H9 (cell line): ENCODE measurements at regions not wholly inside any gene's neighbourhood (a gene's known extent, or its start where the extent isn't known, plus 50 kb on each side); places are given as distances from the start of the nearest gene placed in this dataset.

ENCODE experiments used
- DNase-seq: peaks from one replicate; pipeline ENCODE4 v3.0.0-alpha.2; 2017
- H2AFZ ChIP-seq: one replicate; pipeline ENCODE4 v1.6.1; 2013; ENCODE audit warnings: mild to moderate bottlenecking, low read length, control low read depth, moderate library complexity
- H2AK5ac ChIP-seq: 2 replicates; pipeline ENCODE4 v1.6.1; 2013; ENCODE audit warnings: low read length, control low read depth, mixed read lengths; ENCODE audit not compliant: insufficient read length
- H2BK120ac ChIP-seq: one replicate; pipeline ENCODE4 v1.6.1; 2013; ENCODE audit warnings: low read depth, mild to moderate bottlenecking, low read length, control low read depth, inconsistent platforms; ENCODE audit not compliant: poor library complexity, severe bottlenecking
- H2BK12ac ChIP-seq: 2 replicates; pipeline ENCODE4 v1.6.1; 2013; ENCODE audit warnings: low read length, control low read depth, mixed read lengths, low read depth; ENCODE audit not compliant: insufficient read length
- H2BK15ac ChIP-seq: 2 replicates; pipeline ENCODE4 v1.6.1; 2013; ENCODE audit warnings: low read depth, low read length, control low read depth
- H2BK20ac ChIP-seq: one replicate; pipeline ENCODE4 v1.6.1; 2013; ENCODE audit warnings: low read depth, mild to moderate bottlenecking, low read length, control low read depth, inconsistent platforms; ENCODE audit not compliant: poor library complexity, severe bottlenecking
- H2BK5ac ChIP-seq: 2 replicates; pipeline ENCODE4 v1.6.1; 2013; ENCODE audit warnings: low read length, control low read depth, mixed read lengths; ENCODE audit not compliant: insufficient read length
- H3K14ac ChIP-seq: 2 replicates; pipeline ENCODE4 v1.6.1; 2013; ENCODE audit warnings: low read length, control low read depth; ENCODE audit not compliant: insufficient read depth
- H3K18ac ChIP-seq: 2 replicates; pipeline ENCODE4 v1.6.1; 2013; ENCODE audit warnings: low read depth, mild to moderate bottlenecking, mixed read lengths, low read length, control low read depth; ENCODE audit not compliant: insufficient read length
- H3K23ac ChIP-seq: 2 replicates; pipeline ENCODE4 v1.6.1; 2013; ENCODE audit warnings: low read length, control low read depth, mixed read lengths, low read depth; ENCODE audit not compliant: insufficient read length
- H3K23me2 ChIP-seq: 2 replicates; pipeline ENCODE4 v1.6.1; 2013; ENCODE audit warnings: low read depth, mild to moderate bottlenecking, mixed read lengths, low read length, control low read depth; ENCODE audit not compliant: insufficient read length, poor library complexity, severe bottlenecking
- H3K27ac ChIP-seq: 2 replicates; pipeline ENCODE4 v1.5.1; 2013; ENCODE audit warnings: low read length, control low read depth, mixed read lengths, low read depth; ENCODE audit not compliant: insufficient read length
- H3K27me3 ChIP-seq: 2 replicates; pipeline ENCODE4 v1.6.1; 2013; ENCODE audit warnings: low read length, control low read depth, inconsistent platforms; ENCODE audit not compliant: insufficient read depth
- H3K4ac ChIP-seq: 2 replicates; pipeline ENCODE4 v1.6.1; 2013; ENCODE audit warnings: low read depth, mild to moderate bottlenecking, control low read depth, inconsistent platforms, low read length, moderate library complexity
- H3K4me1 ChIP-seq: 2 replicates; pipeline ENCODE4 v1.6.1; 2013; ENCODE audit warnings: low read length, control low read depth, inconsistent platforms; ENCODE audit not compliant: insufficient read depth
- H3K4me2 ChIP-seq: 2 replicates; pipeline ENCODE4 v1.6.1; 2013; ENCODE audit warnings: low read length, control low read depth, mixed read lengths; ENCODE audit not compliant: insufficient read length, insufficient read depth
- H3K56ac ChIP-seq: 2 replicates; pipeline ENCODE4 v1.6.1; 2013; ENCODE audit warnings: low read depth, mild to moderate bottlenecking, mixed read lengths, low read length, control low read depth; ENCODE audit not compliant: insufficient read length
- H3K79me1 ChIP-seq: 2 replicates; pipeline ENCODE4 v1.6.1; 2013; ENCODE audit warnings: low read depth, mild to moderate bottlenecking, moderate library complexity, low read length, control low read depth, inconsistent platforms; ENCODE audit not compliant: insufficient read depth, poor library complexity, severe bottlenecking
- H3K79me2 ChIP-seq: 2 replicates; pipeline ENCODE4 v1.6.1; 2013; ENCODE audit warnings: low read length, control low read depth, inconsistent platforms; ENCODE audit not compliant: insufficient read depth
- H3K9ac ChIP-seq: 2 replicates; pipeline ENCODE4 v1.6.1; 2013; ENCODE audit warnings: low read length, control low read depth, mixed read lengths; ENCODE audit not compliant: insufficient read length; ENCODE audit errors: extremely low read depth
- H3K9me3 ChIP-seq: one replicate; pipeline ENCODE4 v1.6.1; 2013; ENCODE audit warnings: low read depth, low read length, inconsistent platforms; ENCODE audit not compliant: control insufficient read depth
- H3T11ph ChIP-seq: one replicate; pipeline ENCODE4 v1.6.1; 2013; ENCODE audit warnings: mild to moderate bottlenecking, low read length, control low read depth, inconsistent platforms
- H4K20me1 ChIP-seq: one replicate; pipeline ENCODE4 v1.6.1; 2013; ENCODE audit not compliant: control insufficient read depth, insufficient read length, insufficient read depth
- H4K5ac ChIP-seq: 2 replicates; pipeline ENCODE4 v1.6.1; 2013; ENCODE audit warnings: low read depth, mild to moderate bottlenecking, mixed read lengths, low read length, control low read depth; ENCODE audit not compliant: insufficient read length
- H4K8ac ChIP-seq: replicated peaks from 2 replicates; pipeline ENCODE4 v1.6.1; 2013; ENCODE audit warnings: low read length, control low read depth, mixed read lengths, low read depth; ENCODE audit not compliant: insufficient read length
- H4K91ac ChIP-seq: 2 replicates; pipeline ENCODE4 v1.6.1; 2013; ENCODE audit warnings: low read depth, mild to moderate bottlenecking, moderate library complexity, mixed read lengths, low read length, control low read depth; ENCODE audit not compliant: insufficient read length
- H3K27ac Mint-ChIP-seq, 3 experiments: 2 replicates in 2 of 3; 3 replicates in 1 of 3; pipeline ENCODE4 v1.8.0; 2020 to 2021; ENCODE audit warnings: mixed read lengths in 3 of 3, mild to moderate bottlenecking in 1 of 3, moderate library complexity in 1 of 3
- H3K27me3 Mint-ChIP-seq: 2 replicates; pipeline ENCODE4 v1.8.0; 2021; ENCODE audit warnings: low read depth, mild to moderate bottlenecking, moderate library complexity, mixed read lengths
- H3K36me3 Mint-ChIP-seq, 3 experiments: 2 replicates in 2 of 3; 3 replicates in 1 of 3; pipeline ENCODE4 v1.8.0; 2020 to 2021; ENCODE audit warnings: low read depth in 3 of 3, mixed read lengths in 3 of 3; ENCODE audit not compliant: insufficient read depth in 1 of 3
- H3K4me1 Mint-ChIP-seq, 2 experiments: 2 replicates each; pipeline ENCODE4 v1.8.0; 2020; ENCODE audit warnings: mixed read lengths in 2 of 2
- H3K4me3 Mint-ChIP-seq, 2 experiments: 2 replicates in 1 of 2; 3 replicates in 1 of 2; pipeline ENCODE4 v1.8.0; 2020 to 2021; ENCODE audit warnings: mild to moderate bottlenecking in 2 of 2, mixed read lengths in 2 of 2, moderate library complexity in 1 of 2
- H3K9me3 Mint-ChIP-seq, 2 experiments: 2 replicates in 1 of 2; 3 replicates in 1 of 2; pipeline ENCODE4 v1.8.0; 2020; ENCODE audit warnings: mild to moderate bottlenecking in 2 of 2, mixed read lengths in 2 of 2, moderate library complexity in 1 of 2
- CTCF ChIP-seq: fragments of 200-600 bp; sonication (generic); conservative IDR thresholded peaks from 3 replicates; pipeline ENCODE4 v1.8.0; 2021; ENCODE audit warnings: antibody characterized with exemption, mild to moderate bottlenecking
- WGBS: extraction: QIAGEN DNeasy Blood & Tissue Kit; methylation state at CpG from one replicate; pipeline ENCODE4 v1.1.7; 2013; ENCODE audit warnings: missing lambda C conversion rate, low lambda C conversion rate, mixed read lengths; ENCODE audit not compliant: insufficient read length; ENCODE audit errors: extremely low coverage; 5-methylcytosine and 5-hydroxymethylcytosine counted together

GRCh38 chr4:25504932-25505636 is 128.0 kb downstream of the ANAPC4 start:
- no peak overlapping the region for H4K91ac ChIP-seq
- no peak overlapping the region for H3T11ph ChIP-seq
- no peak overlapping the region for H2BK5ac ChIP-seq
- H2AFZ ChIP-seq, result no peak overlapping the region
- peak; percentile 29 for DNase-seq
- no peak overlapping the region for H3K4me2 ChIP-seq
- no peaks in the 10 kb centered on the region for H3K36me3 Mint-ChIP-seq
- H3K27ac Mint-ChIP-seq, result peak overlapping the region in 1 of 3 experiments; percentile 18; a peak in 1 of 7 replicates
- H3K79me1 ChIP-seq, result no peaks in the 10 kb centered on the region
- H3K9me3 Mint-ChIP-seq, result no peaks in the 10 kb centered on the region
- H3K27me3 ChIP-seq, result no peaks in the 10 kb centered on the region
- H3K56ac ChIP-seq, result no peak overlapping the region
- H3K9me3 ChIP-seq, result no peaks in the 10 kb centered on the region
- H3K4me1 Mint-ChIP-seq, result no peaks in the 10 kb centered on the region
- no peak overlapping the region for H3K14ac ChIP-seq
- H4K5ac ChIP-seq, result no peak overlapping the region
- no peak for TF ChIP-seq CTCF
- no peak overlapping the region for H3K23ac ChIP-seq
- no peak overlapping the region for H3K18ac ChIP-seq
- H3K4me1 ChIP-seq, result no peaks in the 10 kb centered on the region
- H3K23me2 ChIP-seq, result no peaks in the 10 kb centered on the region
- H2BK12ac ChIP-seq, result no peak overlapping the region
- no peak overlapping the region for H3K9ac ChIP-seq
- no peak overlapping the region for H2BK120ac ChIP-seq
- no peak overlapping the region for H4K8ac ChIP-seq
- peaks cover 2% of the 10 kb centered on the region; the same call in 1 of the 2 replicates for H3K27me3 Mint-ChIP-seq
- no CpG with 5 or more reads among the region's 74 CpGs for WGBS
- no peak overlapping the region for H2BK20ac ChIP-seq
- no peak overlapping the region for H2AK5ac ChIP-seq
- H3K4ac ChIP-seq, result no peak overlapping the region
- no peak overlapping the region for H3K27ac ChIP-seq
- H4K20me1 ChIP-seq, result no peaks in the 10 kb centered on the region
- no peaks in the 10 kb centered on the region for H3K79me2 ChIP-seq
- no peak overlapping the region for H2BK15ac ChIP-seq
- H3K4me3 Mint-ChIP-seq, result no peak overlapping the region
